Neural progenitor cell (in vitro differentiated cells): ENCODE measurements at regions not wholly inside any gene's neighbourhood (a gene's known extent, or its start where the extent isn't known, plus 50 kb on each side); places are given as distances from the start of the nearest gene placed in this dataset.
A peak's percentile ranks its signal among the peaks of the same experiment; 100 is the strongest.

Experiments
- DNase-seq: peaks from one replicate; pipeline ENCODE4 v3.0.0-alpha.2; 2016; ENCODE audit warnings: low spot score
- H2AFZ ChIP-seq: fragments of 200-600 bp; sonication (generic); replicated peaks from 2 replicates; pipeline ENCODE4 v1.6.1; 2016; ENCODE audit warnings: antibody characterized with exemption
- H3F3A ChIP-seq: fragments of 200-600 bp; sonication (generic); 2 replicates; pipeline ENCODE4 v1.6.1; 2016; ENCODE audit warnings: antibody characterized with exemption, low read depth
- H3K27ac ChIP-seq: fragments of 200-600 bp; sonication (generic); 2 replicates; pipeline ENCODE4 v1.5.1; 2016; ENCODE audit warnings: mild to moderate bottlenecking
- H3K27me3 ChIP-seq: fragments of 200-600 bp; sonication (generic); 2 replicates; pipeline ENCODE4 v1.6.1; 2016; ENCODE audit warnings: mild to moderate bottlenecking, moderate library complexity
- H3K36me3 ChIP-seq: fragments of 200-600 bp; sonication (generic); 2 replicates; pipeline ENCODE4 v1.5.1; 2016
- H3K4me1 ChIP-seq: fragments of 200-600 bp; sonication (generic); 2 replicates; pipeline ENCODE4 v1.6.1; 2016; ENCODE audit warnings: mixed run types
- H3K4me2 ChIP-seq: fragments of 200-600 bp; sonication (generic); 2 replicates; pipeline ENCODE4 v1.6.1; 2016
- H3K4me3 ChIP-seq: fragments of 200-600 bp; sonication (generic); 2 replicates; pipeline ENCODE4 v1.5.1; 2016
- H3K79me2 ChIP-seq: fragments of 200-600 bp; sonication (generic); 2 replicates; pipeline ENCODE4 v1.6.1; 2016; ENCODE audit warnings: low read depth
- H3K9ac ChIP-seq: fragments of 200-600 bp; sonication (generic); 2 replicates; pipeline ENCODE4 v1.6.1; 2016
- H3K9me3 ChIP-seq: fragments of 200-600 bp; sonication (generic); 2 replicates; pipeline ENCODE4 v1.5.1; 2016; ENCODE audit warnings: low read depth
- H4K20me1 ChIP-seq: fragments of 200-600 bp; sonication (generic); 2 replicates; pipeline ENCODE4 v1.6.1; 2016; ENCODE audit warnings: low read depth
- H3K27ac Mint-ChIP-seq: 3 replicates; pipeline ENCODE4 v1.8.0; 2021; ENCODE audit warnings: mixed read lengths
- H3K27me3 Mint-ChIP-seq: 2 replicates; pipeline ENCODE4 v1.8.0; 2022; ENCODE audit warnings: low read depth, mild to moderate bottlenecking, inconsistent platforms, moderate library complexity, mixed read lengths; ENCODE audit not compliant: insufficient read depth
- H3K36me3 Mint-ChIP-seq: 3 replicates; pipeline ENCODE4 v1.8.0; 2021; ENCODE audit warnings: mixed read lengths
- H3K4me1 Mint-ChIP-seq: 3 replicates; pipeline ENCODE4 v1.8.0; 2021; ENCODE audit warnings: mixed read lengths
- H3K4me3 Mint-ChIP-seq: 3 replicates; pipeline ENCODE4 v1.8.0; 2021; ENCODE audit warnings: mild to moderate bottlenecking, moderate library complexity, mixed read lengths
- H3K9me3 Mint-ChIP-seq: 3 replicates; pipeline ENCODE4 v1.8.0; 2020; ENCODE audit warnings: mixed read lengths
- CTCF ChIP-seq: fragments of 200-600 bp; sonication (generic); IDR thresholded peaks from 2 replicates; pipeline ENCODE4 v1.5.1; 2017; ENCODE audit warnings: antibody characterized with exemption, mild to moderate bottlenecking
- EZH2 ChIP-seq: fragments of 200-600 bp; sonication (generic); IDR thresholded peaks from 2 replicates; pipeline ENCODE4 v1.6.1; 2017; ENCODE audit warnings: antibody characterized with exemption, mild to moderate bottlenecking, moderate library complexity
- EZH2phosphoT487 ChIP-seq: fragments of 200-600 bp; sonication (generic); IDR thresholded peaks from 2 replicates; pipeline ENCODE4 v1.6.1; 2017; ENCODE audit warnings: antibody characterized with exemption

- no peaks in the 10 kb centered on the region for H3F3A ChIP-seq
- H3K4me1 Mint-ChIP-seq = peaks cover 42% of the 10 kb centered on the region
- peaks cover 2% of the 10 kb centered on the region for H3K36me3 Mint-ChIP-seq
- peaks cover 28% of the 10 kb centered on the region for H3K4me1 ChIP-seq
- TF ChIP-seq CTCF (no peak), EZH2phosphoT487 (no peak), EZH2 (no peak)
- H2AFZ ChIP-seq = no peak overlapping the region
- peaks cover 23% of the 10 kb centered on the region for H3K27me3 Mint-ChIP-seq
- DNase-seq = peak; percentile 56
- no peaks in the 10 kb centered on the region for H3K79me2 ChIP-seq
- H3K36me3 ChIP-seq = no peaks in the 10 kb centered on the region
- no peaks in the 10 kb centered on the region for H3K27me3 ChIP-seq
- H3K9me3 Mint-ChIP-seq = peaks cover 20% of the 10 kb centered on the region
- peak overlapping the region; percentile 43 for H3K4me2 ChIP-seq
- peak overlapping the region; percentile 25 for H3K4me3 Mint-ChIP-seq
- no peaks in the 10 kb centered on the region for H3K9me3 ChIP-seq
- H3K27ac Mint-ChIP-seq = peak overlapping the region; percentile 68
- no peak overlapping the region for H3K27ac ChIP-seq
- H3K4me3 ChIP-seq = no peak overlapping the region
- H4K20me1 ChIP-seq = no peaks in the 10 kb centered on the region
- no peak overlapping the region for H3K9ac ChIP-seq
Measured at GRCh38 chr14:104383996-104384775, 195.4 kb upstream of the C14orf180 start.

GRCh38 chr14:104384776-104385071, 194.8 kb upstream of the C14orf180 start:
- no peaks in the 10 kb centered on the region for H3K9me3 ChIP-seq
- H4K20me1 ChIP-seq = no peaks in the 10 kb centered on the region
- H3K9ac ChIP-seq = no peak overlapping the region
- H3K4me3 Mint-ChIP-seq = no peak overlapping the region
- H3K4me2 ChIP-seq = peak overlapping the region; percentile 38
- TF ChIP-seq EZH2phosphoT487 (no peak), EZH2 (no peak), CTCF (no peak)
- H3K36me3 Mint-ChIP-seq = peaks cover 2% of the 10 kb centered on the region
- H3K36me3 ChIP-seq = no peaks in the 10 kb centered on the region
- H3K4me1 Mint-ChIP-seq = peaks cover 37% of the 10 kb centered on the region
- no peak overlapping the region for H2AFZ ChIP-seq
- H3K4me1 ChIP-seq = peaks cover 28% of the 10 kb centered on the region
- peaks cover 14% of the 10 kb centered on the region for H3K9me3 Mint-ChIP-seq
- H3K27me3 ChIP-seq = no peaks in the 10 kb centered on the region
- no peak for DNase-seq
- no peak overlapping the region for H3K27ac ChIP-seq
- H3K4me3 ChIP-seq = no peak overlapping the region
- peaks cover 22% of the 10 kb centered on the region for H3K27me3 Mint-ChIP-seq
- no peaks in the 10 kb centered on the region for H3F3A ChIP-seq
- peak overlapping the region; percentile 70 for H3K27ac Mint-ChIP-seq
- no peaks in the 10 kb centered on the region for H3K79me2 ChIP-seq

- Histone ChIP-seq H3K36me3 (no peaks in the 10 kb centered on the region), H3K4me2 (peak overlapping the region; percentile 38), H3K27ac (no peak overlapping the region), H3K79me2 (no peaks in the 10 kb centered on the region), H3K9me3 (no peaks in the 10 kb centered on the region), H3F3A (no peaks in the 10 kb centered on the region), H3K4me3 (no peak overlapping the region), H4K20me1 (no peaks in the 10 kb centered on the region), H3K4me1 (peaks cover 28% of the 10 kb centered on the region), H3K9ac (no peak overlapping the region), H2AFZ (no peak overlapping the region), H3K27me3 (no peaks in the 10 kb centered on the region)
- peaks cover 11% of the 10 kb centered on the region for H3K9me3 Mint-ChIP-seq
- peak overlapping the region; percentile 70 for H3K27ac Mint-ChIP-seq
- H3K4me3 Mint-ChIP-seq = no peak overlapping the region
- no peak for TF ChIP-seq CTCF
- TF ChIP-seq EZH2 = no peak
- peaks cover 19% of the 10 kb centered on the region for H3K27me3 Mint-ChIP-seq
- no peak for DNase-seq
- H3K36me3 Mint-ChIP-seq = peaks cover 2% of the 10 kb centered on the region
- H3K4me1 Mint-ChIP-seq = peaks cover 40% of the 10 kb centered on the region
Measured at GRCh38 chr14:104385111-104385510, 194.5 kb upstream of the C14orf180 start.
